ENCODE measurements at regions not wholly inside any gene's neighbourhood (a gene's known extent, or its start where the extent isn't known, plus 50 kb on each side); places are given as distances from the start of the nearest gene placed in this dataset.

GRCh38 chr9:129252937-129253802, 75.1 kb upstream of the IER5L start:
- ATAC-seq (peak; percentile 26), DNase-seq (ENCODE audit: low spot score in 2 of 2) (no peak)
- Mint-ChIP-seq H3K36me3 (no peaks in the 10 kb centered on the region), H3K4me3 (no peak overlapping the region), H3K4me1 (no peaks in the 10 kb centered on the region), H3K9me3 (no peaks in the 10 kb centered on the region), H3K27ac (no peak overlapping the region)

- no peaks in the 10 kb centered on the region for H3K4me1 Mint-ChIP-seq
- no peak overlapping the region for H3K27ac Mint-ChIP-seq
These were observed 72.7 kb upstream of the IER5L start for GRCh38 chr9:129250786-129251185.

GRCh38 chr9:129247285-129248153, 69.5 kb upstream of the IER5L start:
- H3K4me3 Mint-ChIP-seq = no peak overlapping the region
- DNase-seq (ENCODE audit: low spot score in 2 of 2) (no peak), ATAC-seq (no peak)
- H3K36me3 Mint-ChIP-seq = no peaks in the 10 kb centered on the region
- no peak overlapping the region for H3K27ac Mint-ChIP-seq
- H3K9me3 Mint-ChIP-seq = no peaks in the 10 kb centered on the region
- H3K4me1 Mint-ChIP-seq = peaks cover 2% of the 10 kb centered on the region

More at GRCh38 chr9:129250786-129251185, 72.7 kb upstream of the IER5L start:
- Mint-ChIP-seq H3K9me3 (no peaks in the 10 kb centered on the region), H3K4me3 (no peak overlapping the region), H3K36me3 (no peaks in the 10 kb centered on the region)
- DNase-seq (ENCODE audit: low spot score in 2 of 2) = no peak
- no peak for ATAC-seq

- DNase-seq (ENCODE audit: low spot score in 2 of 2) = no peak
These were observed 67.2 kb upstream of the IER5L start for GRCh38 chr9:129245276-129245675.

GRCh38 chr9:129242971-129243561, 65.0 kb upstream of the IER5L start:
- Mint-ChIP-seq H3K9me3 (no peaks in the 10 kb centered on the region), H3K36me3 (no peaks in the 10 kb centered on the region), H3K4me3 (no peak overlapping the region), H3K4me1 (peaks cover 14% of the 10 kb centered on the region), H3K27ac (peak overlapping the region; percentile 67)
- no peak for ATAC-seq
- DNase-seq (ENCODE audit: low spot score in 2 of 2) = no peak

More at GRCh38 chr9:129245276-129245675, 67.2 kb upstream of the IER5L start:
- Mint-ChIP-seq H3K4me3 (no peak overlapping the region), H3K9me3 (no peaks in the 10 kb centered on the region), H3K36me3 (no peaks in the 10 kb centered on the region), H3K4me1 (peaks cover 7% of the 10 kb centered on the region), H3K27ac (peak overlapping the region; percentile 32)
- no peak for ATAC-seq

GRCh38 chr9:129242191-129242941, 64.3 kb upstream of the IER5L start:
- no peaks in the 10 kb centered on the region for H3K9me3 Mint-ChIP-seq
- no peak overlapping the region for H3K4me3 Mint-ChIP-seq
- H3K4me1 Mint-ChIP-seq = peaks cover 21% of the 10 kb centered on the region
- peak overlapping the region; percentile 67 for H3K27ac Mint-ChIP-seq
- ATAC-seq (no peak), DNase-seq (ENCODE audit: low spot score in 2 of 2) (no peak)
- no peaks in the 10 kb centered on the region for H3K36me3 Mint-ChIP-seq

- peak overlapping the region; percentile 67 for H3K27ac Mint-ChIP-seq
- ATAC-seq = no peak
- no peaks in the 10 kb centered on the region for H3K36me3 Mint-ChIP-seq
- DNase-seq (ENCODE audit: low spot score in 2 of 2) = no peak
- peaks cover 27% of the 10 kb centered on the region for H3K4me1 Mint-ChIP-seq
- H3K9me3 Mint-ChIP-seq = no peaks in the 10 kb centered on the region
- no peak overlapping the region for H3K4me3 Mint-ChIP-seq
These were observed 63.7 kb upstream of the IER5L start for GRCh38 chr9:129241725-129242124.

GRCh38 chr9:129240581-129241211, 62.6 kb upstream of the IER5L start:
- no peaks in the 10 kb centered on the region for H3K9me3 Mint-ChIP-seq
- H3K27ac Mint-ChIP-seq = no peak overlapping the region
- ATAC-seq (no peak), DNase-seq (ENCODE audit: low spot score in 2 of 2) (no peak)
- H3K4me1 Mint-ChIP-seq = peaks cover 37% of the 10 kb centered on the region
- H3K4me3 Mint-ChIP-seq = no peak overlapping the region
- H3K36me3 Mint-ChIP-seq = no peaks in the 10 kb centered on the region

GRCh38 chr9:129239946-129240490, 62.0 kb upstream of the IER5L start:
- ATAC-seq (no peak), DNase-seq (ENCODE audit: low spot score in 2 of 2) (no peak)
- Mint-ChIP-seq H3K4me3 (no peak overlapping the region), H3K9me3 (no peaks in the 10 kb centered on the region), H3K4me1 (peaks cover 44% of the 10 kb centered on the region), H3K27ac (no peak overlapping the region), H3K36me3 (no peaks in the 10 kb centered on the region)

GRCh38 chr9:129237803-129238202, 59.7 kb upstream of the IER5L start:
- DNase-seq (ENCODE audit: low spot score in 2 of 2) (no peak), ATAC-seq (no peak)
- Mint-ChIP-seq H3K27ac (peak overlapping the region; percentile 76), H3K36me3 (no peaks in the 10 kb centered on the region), H3K9me3 (peaks cover 4% of the 10 kb centered on the region), H3K4me3 (peak overlapping the region; percentile 69), H3K4me1 (peaks cover 57% of the 10 kb centered on the region)

GRCh38 chr9:129237164-129237611, 59.1 kb upstream of the IER5L start:
- DNase-seq (ENCODE audit: low spot score in 2 of 2) (peak in 1 of 2 donors; percentile 74), ATAC-seq (peak; percentile 85)
- H3K9me3 Mint-ChIP-seq = peaks cover 4% of the 10 kb centered on the region

GRCh38 chr9:129236441-129237145, 58.5 kb upstream of the IER5L start:
- peak overlapping the region; percentile 76 for H3K27ac Mint-ChIP-seq
- H3K9me3 Mint-ChIP-seq = peaks cover 4% of the 10 kb centered on the region
- DNase-seq (ENCODE audit: low spot score in 2 of 2) (no peak), ATAC-seq (peak; percentile 41)
- peak overlapping the region; percentile 69 for H3K4me3 Mint-ChIP-seq
- H3K4me1 Mint-ChIP-seq = peaks cover 52% of the 10 kb centered on the region
- no peaks in the 10 kb centered on the region for H3K36me3 Mint-ChIP-seq

More at GRCh38 chr9:129237164-129237611, 59.1 kb upstream of the IER5L start:
- no peaks in the 10 kb centered on the region for H3K36me3 Mint-ChIP-seq
- H3K4me1 Mint-ChIP-seq = peaks cover 53% of the 10 kb centered on the region
- H3K4me3 Mint-ChIP-seq = peak overlapping the region; percentile 69
- H3K27ac Mint-ChIP-seq = peak overlapping the region; percentile 76

- DNase-seq (ENCODE audit: low spot score in 2 of 2) = no peak
These were observed 57.9 kb upstream of the IER5L start for GRCh38 chr9:129235931-129236331.

More at GRCh38 chr9:129235931-129236331, 57.9 kb upstream of the IER5L start:
- H3K27ac Mint-ChIP-seq = no peak overlapping the region
- peaks cover 52% of the 10 kb centered on the region for H3K4me1 Mint-ChIP-seq
- H3K36me3 Mint-ChIP-seq = no peaks in the 10 kb centered on the region
- peak; percentile 55 for ATAC-seq
- peak overlapping the region; percentile 69 for H3K4me3 Mint-ChIP-seq
- H3K9me3 Mint-ChIP-seq = peaks cover 4% of the 10 kb centered on the region

Data from stimulated activated effector memory CD8-positive, alpha-beta T cell treated with anti-CD3 and anti-CD28 coated beads, Interleukin-12 subunit alpha, Interleukin-12 subunit beta, amount 100 ng/mL, for 72 hours (primary cell).